Astrocyte of the spinal cord (primary cell): ENCODE measurements at regions not wholly inside any gene's neighbourhood (a gene's known extent, or its start where the extent isn't known, plus 50 kb on each side); places are given as distances from the start of the nearest gene placed in this dataset.
A peak's percentile ranks its signal among the peaks of the same experiment; 100 is the strongest.

Experiments used
- DNase-seq: peaks from one replicate; pipeline ENCODE4 v3.0.0; 2011; ENCODE audit warnings: low read depth, low spot score
- H3K4me3 ChIP-seq: 2 replicates; pipeline ENCODE4 v1.5.1; 2011; ENCODE audit warnings: low read depth, mild to moderate bottlenecking, low read length, moderate library complexity
- CTCF ChIP-seq: IDR thresholded peaks from 2 replicates; pipeline ENCODE4 v1.5.1; 2012; ENCODE audit warnings: low read depth, mild to moderate bottlenecking, low read length, inconsistent platforms
- in situ Hi-C: cut with HindIII; loops from 2 replicates; pipeline ENCODE4 v1.10.0; 2017; ENCODE audit warnings: low sequenced_read_pairs

- in situ Hi-C loops = no loop called here
- no peak for TF ChIP-seq CTCF
- no peak for DNase-seq
- no peak overlapping the region for H3K4me3 ChIP-seq
Observed at GRCh38 chr2:215625207-215625606, 189.3 kb upstream of the FN1 start.

- no peak overlapping the region for H3K4me3 ChIP-seq
- in situ Hi-C loops = no loop called here
- peak; percentile 90 for DNase-seq
- TF ChIP-seq CTCF = no peak
Observed at GRCh38 chr2:215624423-215624829, 188.6 kb upstream of the FN1 start.

GRCh38 chr2:215622837-215623236, 187.0 kb upstream of the FN1 start:
- peak; percentile 11 for DNase-seq
- TF ChIP-seq CTCF = no peak
- in situ Hi-C loops = no loop called here
- H3K4me3 ChIP-seq = no peak overlapping the region

GRCh38 chr2:215621381-215621780, 185.5 kb upstream of the FN1 start:
- no peak overlapping the region for H3K4me3 ChIP-seq
- peak; percentile 19 for DNase-seq
- in situ Hi-C loops = no loop called here
- TF ChIP-seq CTCF = no peak

- in situ Hi-C loops = no loop called here
- no peak for TF ChIP-seq CTCF
- no peak overlapping the region for H3K4me3 ChIP-seq
- no peak for DNase-seq
Observed at GRCh38 chr2:215620528-215620927, 184.7 kb upstream of the FN1 start.

- in situ Hi-C loops = no loop called here
- TF ChIP-seq CTCF = no peak
- H3K4me3 ChIP-seq = no peak overlapping the region
- no peak for DNase-seq
Observed at GRCh38 chr2:215619989-215620388, 184.1 kb upstream of the FN1 start.
